PC-3 (cell line): ENCODE measurements at regions not wholly inside any gene's neighbourhood (a gene's known extent, or its start where the extent isn't known, plus 50 kb on each side); places are given as distances from the start of the nearest gene placed in this dataset.

ENCODE experiments used
- ATAC-seq: fragments of 200-7000 bp; cut with Tn5 transposase; 2 replicates; pipeline ENCODE4 v1.9.1; 2020; ENCODE audit warnings: mild to moderate bottlenecking, moderate library complexity
- BruUV-seq: library from RNA; stranded (reverse); fragments of 400-500 nt; replicated peaks from 2 replicates; lab custom pipeline; 2021; lab: Mats Ljungman, UMichigan
- CTCF ChIA-PET: fragments of 300-600 bp; sonication (Branson Sonifier 250); formaldehyde crosslinking; loops from one replicate; lab custom pipeline; 2022; ENCODE audit warnings: antibody characterized with exemption; lab: Charles Lee
- POLR2A ChIA-PET: fragments of 300-600 bp; sonication (Branson Sonifier 250); formaldehyde crosslinking; loops from one replicate; lab custom pipeline; 2022; ENCODE audit warnings: antibody characterized with exemption; ENCODE audit not compliant: unreplicated experiment; lab: Charles Lee
- DNase-seq: peaks from one replicate; pipeline ENCODE4 v3.0.0-alpha.2; 2015
- H2AFZ ChIP-seq: fragments of 300-600 bp; sonication (generic); 2 replicates; pipeline ENCODE4 v1.6.0; 2016; ENCODE audit warnings: antibody characterized with exemption, low read length
- H3F3A ChIP-seq: fragments of 300-600 bp; sonication (generic); one replicate; pipeline ENCODE4 v1.6.0; 2017; ENCODE audit warnings: antibody characterized with exemption, low read length, control low read depth, mild to moderate bottlenecking; ENCODE audit not compliant: unreplicated experiment
- H3K27ac ChIP-seq: fragments of 300-600 bp; sonication (generic); 2 replicates; pipeline ENCODE4 v1.5.1; 2016; ENCODE audit warnings: mild to moderate bottlenecking, low read length
- H3K27me3 ChIP-seq: fragments of 300-600 bp; sonication (generic); 2 replicates; pipeline ENCODE4 v1.6.1; 2016; ENCODE audit warnings: low read length, mixed read lengths
- H3K36me3 ChIP-seq: fragments of 300-600 bp; sonication (generic); 2 replicates; pipeline ENCODE4 v1.6.1; 2016; ENCODE audit warnings: low read depth, mixed run types, low read length, mixed read lengths
- H3K4me1 ChIP-seq: fragments of 300-600 bp; sonication (generic); 2 replicates; pipeline ENCODE4 v1.5.1; 2016; ENCODE audit warnings: low read length; ENCODE audit not compliant: insufficient read depth
- H3K4me2 ChIP-seq: fragments of 300-600 bp; sonication (generic); 2 replicates; pipeline ENCODE4 v1.6.0; 2016; ENCODE audit warnings: low read length
- H3K4me3 ChIP-seq: fragments of 300-600 bp; sonication (generic); 2 replicates; pipeline ENCODE4 v1.5.1; 2016; ENCODE audit warnings: mild to moderate bottlenecking, low read length, mixed read lengths
- H3K79me2 ChIP-seq: fragments of 300-600 bp; sonication (generic); 2 replicates; pipeline ENCODE4 v1.6.1; 2017; ENCODE audit warnings: low read length, mixed read lengths
- H3K9ac ChIP-seq: fragments of 300-600 bp; sonication (generic); 2 replicates; pipeline ENCODE4 v1.6.0; 2016; ENCODE audit warnings: mild to moderate bottlenecking, low read length
- H3K9me2 ChIP-seq: fragments of 300-600 bp; sonication (generic); replicated peaks from 2 replicates; pipeline ENCODE4 v1.6.1; 2016; ENCODE audit warnings: mixed run types, low read length, mixed read lengths
- H3K9me3 ChIP-seq: fragments of 300-600 bp; sonication (generic); 2 replicates; pipeline ENCODE4 v1.6.1; 2016; ENCODE audit warnings: low read length, mixed read lengths
- H4K20me1 ChIP-seq: fragments of 300-600 bp; sonication (generic); 2 replicates; pipeline ENCODE4 v1.6.1; 2016; ENCODE audit warnings: low read length, mixed read lengths
- EZH2 ChIP-seq: fragments of 300-600 bp; sonication (generic); IDR thresholded peaks from one replicate; pipeline ENCODE4 v1.6.1; 2017; ENCODE audit warnings: antibody characterized with exemption, mild to moderate bottlenecking, low read length; ENCODE audit not compliant: unreplicated experiment
- EZH2phosphoT487 ChIP-seq: fragments of 300-600 bp; sonication (generic); IDR thresholded peaks from 2 replicates; pipeline ENCODE4 v1.6.1; 2018; ENCODE audit warnings: mild to moderate bottlenecking, antibody characterized with exemption, low read length, borderline replicate concordance
- intact Hi-C: fragments of 100-400 bp; cut with micrococcal nuclease; formaldehyde crosslinking; loops from 2 replicates; pipeline ENCODE4 v1.9.0; 2023
- TF ChIP-seq, protein P1 (sequence below): fragments of 300-600 bp; sonication (generic); conservative IDR thresholded peaks from 2 replicates; pipeline ENCODE4 v1.5.1; 2017; ENCODE audit warnings: antibody characterized with exemption, low read depth, mild to moderate bottlenecking, low read length

DNA sequence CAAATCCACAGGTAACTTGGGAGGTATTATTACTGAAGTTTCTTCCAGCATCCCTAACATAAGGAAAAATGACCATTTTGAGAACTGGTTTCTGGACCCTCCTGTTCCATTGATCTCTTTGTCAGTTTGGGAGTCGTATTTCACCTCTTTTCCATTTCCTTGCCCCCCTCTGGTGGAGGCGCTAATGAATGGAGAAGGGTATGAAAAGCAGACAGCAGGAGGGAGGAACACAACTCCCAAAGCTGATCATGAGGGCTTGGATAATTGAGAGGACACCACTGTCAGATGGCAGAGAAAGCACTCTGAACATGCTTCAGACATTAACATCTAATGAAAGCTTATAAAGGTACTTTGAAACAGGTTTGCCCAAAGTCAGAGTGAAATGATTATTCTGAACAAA is 56.6 kb upstream of the TLK1 start:
- ATAC-seq, result no peak

GRCh38 chr2:171216631-171217030 is 55.9 kb upstream of the TLK1 start:
- Histone ChIP-seq H3K27me3 (no peaks in the 10 kb centered on the region), H3K4me3 (no peak overlapping the region), H2AFZ (no peak overlapping the region), H3K79me2 (no peaks in the 10 kb centered on the region), H3K9me2 (no peaks in the 10 kb centered on the region), H3K4me2 (no peak overlapping the region), H3K36me3 (no peaks in the 10 kb centered on the region), H4K20me1 (no peaks in the 10 kb centered on the region), H3F3A (no peaks in the 10 kb centered on the region), H3K4me1 (no peaks in the 10 kb centered on the region), H3K27ac (no peak overlapping the region), H3K9ac (no peak overlapping the region), H3K9me3 (no peaks in the 10 kb centered on the region)
- ATAC-seq, result no peak
- CTCF ChIA-PET, result no interaction called here
- TF ChIP-seq EZH2phosphoT487, result no peak
- no peak for TF ChIP-seq EZH2
- TF ChIP-seq, protein P1, sequence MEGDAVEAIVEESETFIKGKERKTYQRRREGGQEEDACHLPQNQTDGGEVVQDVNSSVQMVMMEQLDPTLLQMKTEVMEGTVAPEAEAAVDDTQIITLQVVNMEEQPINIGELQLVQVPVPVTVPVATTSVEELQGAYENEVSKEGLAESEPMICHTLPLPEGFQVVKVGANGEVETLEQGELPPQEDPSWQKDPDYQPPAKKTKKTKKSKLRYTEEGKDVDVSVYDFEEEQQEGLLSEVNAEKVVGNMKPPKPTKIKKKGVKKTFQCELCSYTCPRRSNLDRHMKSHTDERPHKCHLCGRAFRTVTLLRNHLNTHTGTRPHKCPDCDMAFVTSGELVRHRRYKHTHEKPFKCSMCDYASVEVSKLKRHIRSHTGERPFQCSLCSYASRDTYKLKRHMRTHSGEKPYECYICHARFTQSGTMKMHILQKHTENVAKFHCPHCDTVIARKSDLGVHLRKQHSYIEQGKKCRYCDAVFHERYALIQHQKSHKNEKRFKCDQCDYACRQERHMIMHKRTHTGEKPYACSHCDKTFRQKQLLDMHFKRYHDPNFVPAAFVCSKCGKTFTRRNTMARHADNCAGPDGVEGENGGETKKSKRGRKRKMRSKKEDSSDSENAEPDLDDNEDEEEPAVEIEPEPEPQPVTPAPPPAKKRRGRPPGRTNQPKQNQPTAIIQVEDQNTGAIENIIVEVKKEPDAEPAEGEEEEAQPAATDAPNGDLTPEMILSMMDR, result no peak
- BruUV-seq, result no TSS peak
- DNase-seq, result no peak
- intact Hi-C loops, result no loop called here
- POLR2A ChIA-PET, result no interaction called here

More for the DNA sequence above, 56.6 kb upstream of the TLK1 start:
- TF ChIP-seq, protein P1, result no peak
- TF ChIP-seq EZH2phosphoT487 (no peak), EZH2 (no peak)
- Histone ChIP-seq H3K36me3 (no peaks in the 10 kb centered on the region), H3K4me3 (no peak overlapping the region), H3F3A (no peaks in the 10 kb centered on the region), H3K4me1 (no peaks in the 10 kb centered on the region), H3K27ac (no peak overlapping the region), H2AFZ (no peak overlapping the region), H3K9ac (no peak overlapping the region), H4K20me1 (no peaks in the 10 kb centered on the region), H3K79me2 (no peaks in the 10 kb centered on the region), H3K9me3 (no peaks in the 10 kb centered on the region), H3K9me2 (no peaks in the 10 kb centered on the region), H3K4me2 (no peak overlapping the region), H3K27me3 (no peaks in the 10 kb centered on the region)
- intact Hi-C loops, result no loop called here
- POLR2A ChIA-PET, result no interaction called here
- no peak for DNase-seq
- CTCF ChIA-PET, result no interaction called here
- no TSS peak for BruUV-seq

GRCh38 chr2:171214093-171214492 is 53.4 kb upstream of the TLK1 start:
- BruUV-seq, result no TSS peak
- POLR2A ChIA-PET, result no interaction called here
- TF ChIP-seq EZH2, result no peak
- TF ChIP-seq EZH2phosphoT487, result no peak
- TF ChIP-seq, protein P1, result no peak

More at GRCh38 chr2:171214093-171214492, 53.4 kb upstream of the TLK1 start:
- H3K36me3 ChIP-seq, result no peaks in the 10 kb centered on the region
- H3K79me2 ChIP-seq, result no peaks in the 10 kb centered on the region
- no peak overlapping the region for H2AFZ ChIP-seq
- H3K4me1 ChIP-seq, result no peaks in the 10 kb centered on the region
- no peak for ATAC-seq
- CTCF ChIA-PET, result no interaction called here
- no peaks in the 10 kb centered on the region for H3K9me3 ChIP-seq
- no peak overlapping the region for H3K4me3 ChIP-seq
- H3K9ac ChIP-seq, result no peak overlapping the region
- H3K27me3 ChIP-seq, result no peaks in the 10 kb centered on the region
- no peaks in the 10 kb centered on the region for H3K9me2 ChIP-seq
- no peak overlapping the region for H3K27ac ChIP-seq
- H4K20me1 ChIP-seq, result no peaks in the 10 kb centered on the region
- DNase-seq, result no peak
- intact Hi-C loops, result no loop called here
- no peak overlapping the region for H3K4me2 ChIP-seq
- no peaks in the 10 kb centered on the region for H3F3A ChIP-seq
